HG03460 (cell line): ENCODE measurements at regions not wholly inside any gene's neighbourhood (a gene's known extent, or its start where the extent isn't known, plus 50 kb on each side); places are given as distances from the start of the nearest gene placed in this dataset.
"Not testable (repeated sequence)": the region's sequence is repeated elsewhere in the genome, so short reads cannot be mapped to it uniquely, and the experiment has no call there.

ENCODE experiments used
- ATAC-seq: cut with Tn5 transposase; IDR thresholded peaks from one replicate; pipeline ENCODE4 v1.9.1; 2021; ENCODE audit not compliant: unreplicated experiment

DNA sequence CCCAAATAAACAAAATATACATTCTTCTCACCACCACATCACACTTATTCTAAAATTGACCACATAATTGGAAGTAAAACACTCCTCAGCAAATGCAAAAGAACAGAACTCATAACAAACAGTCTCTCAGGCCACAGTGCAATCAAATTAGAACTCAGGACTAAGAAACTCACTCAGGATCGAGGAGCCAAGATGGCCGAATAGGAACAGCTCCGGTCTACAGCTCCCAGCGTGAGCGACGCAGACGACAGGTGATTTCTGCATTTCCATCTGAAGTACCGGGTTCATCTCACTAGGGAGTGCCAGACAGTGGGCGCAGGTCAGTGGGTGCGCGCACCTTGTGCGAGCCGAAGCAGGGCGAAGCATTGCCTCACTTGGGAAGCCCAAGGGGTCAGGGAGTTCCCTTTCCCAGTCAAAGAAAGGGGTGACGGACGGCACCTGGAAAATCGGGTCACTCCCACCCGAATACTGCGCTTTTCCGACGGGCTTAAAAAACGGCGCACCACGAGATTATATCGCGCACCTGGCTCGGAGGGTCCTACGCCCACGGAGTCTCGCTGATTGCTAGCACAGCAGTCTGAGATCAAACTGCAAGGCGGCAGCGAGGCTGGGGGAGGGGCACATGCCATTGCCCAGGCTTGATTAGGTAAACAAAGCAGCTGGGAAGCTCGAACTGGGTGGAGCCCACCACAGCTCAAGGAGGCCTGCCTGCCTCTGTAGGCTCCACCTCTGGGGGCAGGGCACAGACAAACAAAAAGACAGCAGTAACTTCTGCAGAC is 183.2 kb downstream of the ETV1 start:
- ATAC-seq: not testable (repeated sequence)

DNA sequence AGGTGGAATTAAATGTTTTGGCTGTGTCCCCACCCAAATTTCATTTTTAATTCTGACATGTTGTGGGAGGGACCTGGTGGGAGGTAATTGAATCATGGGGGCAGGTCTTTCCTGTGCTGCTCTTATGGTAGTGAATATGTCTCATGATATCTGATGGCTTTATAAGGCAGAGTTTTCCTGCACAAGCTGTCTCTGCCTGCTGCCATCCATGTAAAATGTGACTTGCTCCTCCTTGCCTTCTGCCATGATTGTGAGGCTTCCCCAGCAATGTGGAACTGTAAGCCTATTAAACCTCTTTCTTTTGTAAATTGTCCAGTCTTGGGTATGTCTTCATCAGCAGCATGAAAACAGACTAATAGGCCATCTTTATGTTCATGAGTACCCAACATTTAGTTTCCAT is 172.2 kb downstream of the ETV1 start:
- not testable (repeated sequence) for ATAC-seq

DNA sequence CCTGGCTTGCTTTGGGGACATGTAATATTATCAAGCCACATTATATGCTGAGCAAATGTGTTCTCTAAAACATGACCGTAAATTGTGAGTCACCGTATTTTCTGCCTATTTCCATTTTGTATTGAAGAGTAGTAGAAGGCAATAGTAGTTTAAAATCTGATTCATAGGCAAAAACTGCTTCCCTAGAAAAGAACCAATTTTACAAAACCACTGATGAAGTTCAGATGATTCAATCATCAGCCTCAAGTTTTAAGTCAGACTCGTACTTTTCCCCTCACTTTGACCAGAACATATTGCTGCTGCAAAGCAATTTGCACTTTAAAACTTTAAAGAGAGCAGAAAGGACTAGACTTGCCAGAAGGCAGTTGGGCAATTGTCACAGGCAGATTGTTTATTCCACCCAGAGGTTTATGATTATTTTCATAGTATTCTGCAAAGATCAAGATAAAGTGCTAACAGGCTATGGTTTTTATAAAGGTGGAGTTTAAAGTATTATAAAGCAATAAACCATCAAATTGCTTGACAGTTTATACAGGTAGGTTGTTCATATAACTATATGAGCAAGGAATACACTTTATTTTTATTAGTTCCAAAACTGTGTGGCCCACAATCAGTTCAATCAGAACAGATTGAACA is 168.2 kb downstream of the ETV1 start:
- no peak for ATAC-seq

DNA sequence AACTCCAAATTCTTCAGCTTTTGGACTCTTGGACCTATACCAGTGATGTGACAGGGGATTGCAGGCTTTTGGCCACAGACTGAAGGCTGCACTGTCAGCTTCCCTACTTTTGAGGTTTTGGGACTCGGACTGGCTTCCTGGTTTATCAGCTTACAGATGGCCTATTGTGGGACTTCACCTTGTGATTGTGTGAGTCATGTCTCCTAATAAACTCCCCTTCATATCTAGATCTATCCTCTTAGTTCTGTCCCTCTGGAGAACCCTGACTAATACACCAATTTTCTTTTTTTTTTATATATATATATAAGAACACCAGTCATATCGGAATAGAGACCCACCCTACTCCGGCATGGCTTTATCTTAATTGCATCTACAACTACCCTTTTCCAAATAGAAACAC is 166.8 kb downstream of the ETV1 start:
- no peak for ATAC-seq

DNA sequence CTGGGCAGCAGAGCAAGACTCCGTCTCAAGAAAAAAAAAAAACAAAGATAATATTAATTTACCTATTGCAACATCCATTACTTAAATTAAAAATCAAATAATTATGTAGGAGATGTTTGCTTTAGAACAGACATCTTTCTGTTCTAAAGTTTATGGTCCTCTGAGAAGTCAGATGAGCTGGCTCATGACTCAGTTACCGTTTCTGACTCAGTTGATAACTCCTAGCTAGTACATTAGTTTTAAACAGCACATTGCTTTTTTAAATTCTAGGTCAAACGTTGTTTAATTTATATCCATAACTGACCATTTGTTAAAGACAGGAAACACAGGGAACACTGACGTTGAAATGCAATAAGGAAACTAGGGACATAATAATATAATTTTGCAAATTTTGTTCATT is 162.7 kb downstream of the ETV1 start:
- ATAC-seq: no peak

DNA sequence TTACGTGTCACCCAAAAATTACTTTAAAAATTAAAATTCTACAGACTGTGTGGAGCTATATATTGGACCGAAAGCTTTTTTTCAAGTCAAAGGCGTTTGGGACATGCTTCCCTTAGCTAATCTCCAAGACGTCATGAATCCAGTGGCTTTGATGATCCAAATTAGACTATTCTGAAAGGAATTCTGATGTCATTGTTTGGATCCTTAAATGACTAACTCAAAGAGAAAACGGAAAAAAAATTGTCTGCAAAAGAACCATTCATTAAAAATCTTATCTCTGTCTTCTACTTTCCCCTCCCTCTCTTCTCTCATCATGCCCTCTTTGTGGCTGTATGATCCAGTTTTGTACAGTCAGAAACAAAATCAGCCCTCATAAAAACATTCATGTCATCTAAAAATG is 161.8 kb downstream of the ETV1 start:
- no peak for ATAC-seq

DNA sequence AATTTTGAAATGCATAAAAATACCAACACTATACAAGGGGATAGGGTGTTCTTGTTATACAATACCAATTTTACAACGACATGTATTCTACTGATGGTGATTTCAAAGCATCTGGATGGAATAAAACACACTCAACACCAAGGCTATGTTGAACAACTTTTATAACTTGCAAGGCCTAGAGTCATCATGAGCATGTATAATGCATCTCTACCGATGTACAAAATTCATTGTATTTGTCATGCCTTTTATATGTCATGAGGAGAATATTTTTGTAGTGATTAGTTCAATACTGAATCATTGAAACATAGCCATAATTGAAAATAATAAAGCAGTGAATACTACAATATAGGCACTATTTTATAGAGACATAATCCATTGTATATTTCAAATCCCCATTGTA is 160.2 kb downstream of the ETV1 start:
- ATAC-seq: no peak

DNA sequence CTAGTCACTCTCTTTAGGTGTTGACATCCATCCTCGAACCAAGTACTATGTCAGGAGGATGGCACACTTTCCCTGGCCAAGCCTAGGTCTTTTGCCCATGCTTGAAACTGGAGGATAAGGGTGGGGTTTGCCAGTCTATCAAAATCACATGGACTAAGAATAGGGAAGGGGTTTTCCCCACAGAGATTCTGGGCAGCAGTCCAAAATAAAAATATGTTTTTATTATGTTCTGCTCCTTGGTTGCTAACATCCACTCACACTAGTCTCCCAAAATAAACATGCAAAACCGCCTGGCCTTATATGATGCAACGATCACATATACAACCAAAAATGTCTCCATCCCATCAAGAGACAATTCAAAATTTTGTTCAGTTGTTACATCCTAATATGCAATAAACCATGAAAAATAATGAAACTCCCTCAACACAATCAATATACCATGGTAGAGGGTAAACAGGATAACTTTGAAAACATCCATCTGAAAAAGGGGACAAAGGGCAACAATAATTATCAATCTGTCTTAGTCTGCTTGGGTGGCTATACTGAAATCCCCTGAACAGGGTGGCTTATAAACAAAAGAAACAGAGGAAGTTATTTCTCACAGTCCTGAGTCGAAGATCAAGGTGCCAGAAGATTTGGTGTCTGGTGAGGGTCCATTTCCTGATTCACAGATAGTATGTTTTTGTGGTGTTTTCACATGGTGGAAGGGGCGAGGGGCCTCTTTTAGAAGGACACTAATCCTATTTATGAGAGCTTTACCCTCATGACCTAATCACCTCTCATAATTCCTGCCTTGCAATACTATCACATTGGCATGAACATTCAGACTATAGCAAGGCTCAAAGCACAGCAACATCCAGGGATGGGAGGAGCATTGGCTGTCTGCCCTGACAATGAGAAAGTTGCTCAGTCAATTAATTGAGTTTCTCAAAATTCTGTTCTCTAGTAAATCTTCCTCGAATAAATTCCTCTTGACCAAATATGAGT is 159.3 kb downstream of the ETV1 start:
- no peak for ATAC-seq

DNA sequence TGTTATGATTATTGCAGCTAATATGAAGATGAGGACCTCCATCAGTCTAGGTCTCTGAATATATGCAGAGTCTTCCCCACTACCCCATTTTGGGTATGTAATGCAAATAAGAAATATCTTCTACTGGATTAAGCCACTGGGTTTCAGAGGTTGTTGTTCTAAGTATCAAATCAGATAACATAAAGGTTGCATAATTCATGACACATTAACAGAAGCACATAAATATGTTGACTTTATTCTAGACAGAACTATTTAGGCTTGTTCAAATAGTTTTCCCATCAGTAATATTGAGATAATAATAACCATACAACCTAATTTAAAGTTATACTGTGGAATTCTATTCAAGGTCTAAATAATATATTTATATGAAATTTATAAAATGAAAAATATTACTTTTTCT is 157.1 kb downstream of the ETV1 start:
- ATAC-seq: no peak

DNA sequence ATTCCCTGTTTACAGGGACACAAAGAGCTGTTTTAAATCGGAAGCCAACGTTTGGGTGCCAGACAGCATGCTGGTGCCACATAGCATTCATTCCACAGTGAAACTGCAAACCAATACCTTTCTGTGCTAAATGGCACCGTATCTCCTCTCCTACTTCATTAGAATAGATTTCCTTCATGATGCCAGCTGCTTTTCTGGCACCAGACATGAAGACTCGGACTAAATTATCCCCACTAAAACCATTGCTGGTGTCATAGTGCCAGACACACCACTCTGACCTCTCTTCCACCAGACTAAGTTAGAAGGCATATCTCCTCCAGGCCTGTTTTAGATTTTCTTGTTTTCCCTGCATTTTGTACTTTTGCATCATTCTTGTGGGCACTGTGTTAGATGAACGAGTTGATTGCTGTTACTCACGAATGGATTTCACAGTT is 155.1 kb downstream of the ETV1 start:
- no peak for ATAC-seq

DNA sequence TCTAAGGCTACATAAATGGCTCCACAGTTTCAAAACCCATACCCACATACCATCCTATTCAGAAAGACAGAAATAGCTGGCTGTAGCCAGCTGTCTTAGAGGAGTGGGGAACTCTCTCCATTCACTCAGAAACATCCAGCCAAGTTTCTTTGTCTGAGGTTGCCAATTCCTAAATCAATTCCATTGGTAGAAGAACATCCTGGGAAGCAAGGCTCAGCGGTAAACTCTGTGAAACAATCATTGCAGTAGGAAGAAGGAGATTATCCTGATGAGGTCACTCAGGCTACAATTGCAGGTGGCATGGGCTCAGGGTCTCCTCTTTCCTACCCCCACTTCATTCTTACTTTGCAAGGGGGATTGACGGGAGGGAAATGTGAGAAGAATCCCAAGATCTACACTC is 154.0 kb downstream of the ETV1 start:
- ATAC-seq: no peak

DNA sequence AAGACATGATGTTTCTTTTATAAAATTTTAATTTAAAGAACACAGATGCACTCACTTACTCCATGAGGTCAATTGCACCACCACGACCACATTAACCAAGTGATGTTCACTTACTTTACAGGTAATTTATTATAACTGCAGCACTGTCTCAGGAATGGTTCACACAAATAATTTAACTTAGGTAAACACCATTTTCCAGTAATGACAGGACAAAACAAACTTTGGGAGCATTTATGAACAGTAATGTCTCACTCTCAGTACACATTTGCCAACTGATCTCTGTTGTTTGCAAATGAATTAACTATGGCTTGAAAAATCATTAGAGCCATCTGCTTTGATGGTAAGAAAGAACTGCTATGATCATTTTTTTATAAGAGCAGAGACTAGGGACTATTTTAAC is 150.4 kb downstream of the ETV1 start:
- ATAC-seq: no peak
